Endothelial cell (in vitro differentiated cells): ENCODE measurements at regions not wholly inside any gene's neighbourhood (a gene's known extent, or its start where the extent isn't known, plus 50 kb on each side); places are given as distances from the start of the nearest gene placed in this dataset.
"Not testable (repeated sequence)": the region's sequence is repeated elsewhere in the genome, so short reads cannot be mapped to it uniquely, and the experiment has no call there.

Experiments
- DNase-seq: peaks from one replicate; pipeline ENCODE4 v3.0.0; 2021; ENCODE audit warnings: low spot score
- H3K27ac Mint-ChIP-seq: one replicate; pipeline ENCODE4 v1.8.0; 2021; ENCODE audit warnings: mixed read lengths, inconsistent platforms; ENCODE audit not compliant: unreplicated experiment
- H3K27me3 Mint-ChIP-seq: one replicate; pipeline ENCODE4 v1.8.0; 2021; ENCODE audit warnings: mild to moderate bottlenecking, moderate library complexity, mixed read lengths, inconsistent platforms; ENCODE audit not compliant: unreplicated experiment
- H3K36me3 Mint-ChIP-seq: one replicate; pipeline ENCODE4 v1.8.0; 2021; ENCODE audit warnings: mild to moderate bottlenecking, low read depth, mixed read lengths, inconsistent platforms; ENCODE audit not compliant: unreplicated experiment
- H3K4me1 Mint-ChIP-seq: one replicate; pipeline ENCODE4 v1.8.0; 2021; ENCODE audit warnings: mild to moderate bottlenecking, mixed read lengths, inconsistent platforms; ENCODE audit not compliant: unreplicated experiment
- H3K4me3 Mint-ChIP-seq: one replicate; pipeline ENCODE4 v1.8.0; 2021; ENCODE audit warnings: mild to moderate bottlenecking, mixed read lengths, inconsistent platforms; ENCODE audit not compliant: unreplicated experiment
- H3K9me3 Mint-ChIP-seq: one replicate; pipeline ENCODE4 v1.8.0; 2021; ENCODE audit warnings: mixed read lengths, inconsistent platforms; ENCODE audit not compliant: unreplicated experiment
- CTCF ChIP-seq: fragments of 200-600 bp; sonication (generic); IDR thresholded peaks from one replicate; pipeline ENCODE4 v1.5.0; 2021; ENCODE audit warnings: antibody characterized with exemption; ENCODE audit not compliant: unreplicated experiment

- Mint-ChIP-seq H3K9me3 (no peaks in the 10 kb centered on the region), H3K27me3 (peaks cover 1% of the 10 kb centered on the region), H3K27ac (no peak overlapping the region), H3K4me1 (no peaks in the 10 kb centered on the region), H3K4me3 (no peak overlapping the region), H3K36me3 (no peaks in the 10 kb centered on the region)
- TF ChIP-seq CTCF: no peak
- no peak for DNase-seq
Measured at GRCh38 chr4:124123181-124123580, 589.4 kb downstream of the ANKRD50 start.

- no peaks in the 10 kb centered on the region for H3K4me1 Mint-ChIP-seq
- peaks cover 1% of the 10 kb centered on the region for H3K27me3 Mint-ChIP-seq
- H3K4me3 Mint-ChIP-seq: no peak overlapping the region
- H3K27ac Mint-ChIP-seq: no peak overlapping the region
- no peaks in the 10 kb centered on the region for H3K36me3 Mint-ChIP-seq
- H3K9me3 Mint-ChIP-seq: no peaks in the 10 kb centered on the region
- no peak for TF ChIP-seq CTCF
- DNase-seq: no peak
Measured at GRCh38 chr4:124123721-124124120, 588.8 kb downstream of the ANKRD50 start.

GRCh38 chr4:124131324-124131723 lies 581.2 kb downstream of the ANKRD50 start:
- not testable (repeated sequence) for DNase-seq, H3K27me3 Mint-ChIP-seq, H3K9me3 Mint-ChIP-seq, H3K4me1 Mint-ChIP-seq, H3K36me3 Mint-ChIP-seq, H3K4me3 Mint-ChIP-seq, H3K27ac Mint-ChIP-seq

GRCh38 chr4:124132161-124132560 lies 580.4 kb downstream of the ANKRD50 start:
- Mint-ChIP-seq H3K27ac (no peak overlapping the region), H3K4me1 (no peaks in the 10 kb centered on the region), H3K4me3 (peak overlapping the region; percentile 18), H3K9me3 (peaks cover 6% of the 10 kb centered on the region), H3K27me3 (peaks cover 3% of the 10 kb centered on the region), H3K36me3 (peaks cover 6% of the 10 kb centered on the region)
- no peak for TF ChIP-seq CTCF
- no peak for DNase-seq

GRCh38 chr4:124133753-124134152 lies 578.8 kb downstream of the ANKRD50 start:
- H3K4me1 Mint-ChIP-seq: no peaks in the 10 kb centered on the region
- H3K36me3 Mint-ChIP-seq: peaks cover 6% of the 10 kb centered on the region
- no peak overlapping the region for H3K27ac Mint-ChIP-seq
- peaks cover 1% of the 10 kb centered on the region for H3K27me3 Mint-ChIP-seq
- no peak for DNase-seq
- H3K4me3 Mint-ChIP-seq: no peak overlapping the region
- peaks cover 6% of the 10 kb centered on the region for H3K9me3 Mint-ChIP-seq
- no peak for TF ChIP-seq CTCF

- Mint-ChIP-seq H3K4me3 (no peak overlapping the region), H3K36me3 (peaks cover 6% of the 10 kb centered on the region), H3K27ac (no peak overlapping the region), H3K4me1 (no peaks in the 10 kb centered on the region), H3K27me3 (peaks cover 1% of the 10 kb centered on the region), H3K9me3 (peaks cover 6% of the 10 kb centered on the region)
- no peak for DNase-seq
- no peak for TF ChIP-seq CTCF
Measured at GRCh38 chr4:124135409-124135813, 577.1 kb downstream of the ANKRD50 start.
